ENCODE measurements at regions not wholly inside any gene's neighbourhood (a gene's known extent, or its start where the extent isn't known, plus 50 kb on each side); places are given as distances from the start of the nearest gene placed in this dataset.

- no peak for DNase-seq
These were observed 611.8 kb downstream of the BRD1 start for GRCh38 chr22:49215840-49216239.

DNA sequence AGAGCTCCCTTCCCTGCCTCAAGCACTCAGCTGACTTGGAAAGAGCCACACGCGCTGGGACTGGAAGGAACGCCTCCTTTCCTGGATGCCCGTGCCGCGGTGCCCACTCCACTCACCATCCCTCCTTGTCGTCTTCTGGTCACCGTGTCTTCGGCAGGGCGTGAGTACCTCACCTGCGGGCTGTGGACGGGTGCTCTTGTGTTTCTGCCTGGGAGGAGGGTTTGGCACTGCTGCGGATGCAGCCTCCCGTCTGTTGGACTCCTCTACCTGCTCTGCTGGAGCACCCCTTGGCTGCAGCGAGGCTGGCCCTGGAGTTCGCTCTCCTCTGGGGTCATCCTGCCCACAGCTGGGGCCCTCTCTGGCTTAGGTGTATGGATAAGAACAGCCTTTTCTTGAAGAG, 612.7 kb downstream of the BRD1 start:
- DNase-seq: no peak

DNA sequence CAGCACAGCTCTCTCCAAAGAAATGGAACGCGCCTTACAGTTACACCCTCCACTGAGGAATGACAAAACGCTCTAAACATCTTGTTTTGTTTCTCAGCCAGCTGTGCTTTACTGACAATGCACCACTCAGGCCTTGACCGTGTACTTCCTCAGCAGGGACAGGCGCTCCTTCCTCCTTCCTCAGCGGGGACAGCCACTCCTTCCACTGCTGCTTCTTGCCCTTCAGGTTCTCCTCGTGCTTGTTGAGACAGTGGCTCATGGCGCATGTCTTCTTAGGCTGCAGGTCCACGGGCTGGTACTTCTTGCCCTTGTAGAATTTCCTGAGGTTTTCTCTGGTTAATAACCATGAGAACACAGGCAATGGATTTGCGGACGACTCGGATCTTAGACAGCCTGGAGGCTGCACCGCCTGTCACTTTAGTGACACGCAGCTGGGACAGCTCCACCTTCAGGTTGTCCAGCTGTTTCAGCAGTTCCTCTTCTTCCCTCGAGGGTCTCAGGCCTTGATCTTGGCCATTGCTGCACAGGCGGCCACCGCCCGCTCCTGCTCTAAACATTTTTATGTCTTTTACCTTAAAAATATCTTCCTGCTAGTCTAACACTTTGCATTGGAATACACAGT, 613.8 kb downstream of the BRD1 start:
- DNase-seq: no peak

GRCh38 chr22:49212466-49212865, 615.2 kb downstream of the BRD1 start:
- DNase-seq: no peak

DNA sequence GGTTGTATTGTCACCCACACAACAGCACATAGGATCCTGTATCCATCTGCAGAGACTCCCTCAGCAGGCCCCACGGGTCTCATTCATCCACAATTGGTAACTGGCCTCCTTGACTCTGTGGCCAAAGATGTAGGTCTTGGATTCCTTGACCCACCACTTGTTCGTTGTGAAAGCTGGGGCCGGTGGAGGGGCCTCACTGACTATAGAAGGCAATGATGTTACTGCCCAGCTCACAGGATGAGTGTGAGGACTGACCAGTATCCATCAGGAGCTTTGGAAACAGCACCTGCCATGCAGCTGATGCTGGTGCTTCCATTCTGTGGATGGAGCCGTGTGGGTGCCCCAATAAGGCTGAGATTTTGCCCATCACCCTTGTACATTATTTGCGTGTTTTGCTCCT, 615.7 kb downstream of the BRD1 start:
- DNase-seq: no peak

DNA sequence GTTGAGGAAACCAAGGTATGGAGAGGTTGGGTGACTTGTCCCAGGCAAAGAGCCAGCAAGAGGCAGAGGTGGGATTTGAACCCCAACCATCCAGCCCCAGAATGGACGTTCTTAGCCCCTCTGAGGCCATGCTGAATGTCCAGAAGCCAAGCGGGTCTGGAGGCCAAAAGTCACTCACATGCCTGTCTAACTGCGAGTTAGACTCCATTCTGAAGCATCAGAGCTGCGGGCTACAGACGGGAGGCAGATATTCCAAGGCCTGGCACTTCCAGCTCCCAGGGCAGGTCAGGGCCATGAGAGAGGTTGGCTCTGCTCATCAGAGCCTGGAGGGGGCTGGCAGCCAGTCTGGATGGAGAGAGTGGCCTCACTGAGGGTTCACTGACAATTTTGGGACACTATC, 616.5 kb downstream of the BRD1 start:
- no peak for DNase-seq

DNA sequence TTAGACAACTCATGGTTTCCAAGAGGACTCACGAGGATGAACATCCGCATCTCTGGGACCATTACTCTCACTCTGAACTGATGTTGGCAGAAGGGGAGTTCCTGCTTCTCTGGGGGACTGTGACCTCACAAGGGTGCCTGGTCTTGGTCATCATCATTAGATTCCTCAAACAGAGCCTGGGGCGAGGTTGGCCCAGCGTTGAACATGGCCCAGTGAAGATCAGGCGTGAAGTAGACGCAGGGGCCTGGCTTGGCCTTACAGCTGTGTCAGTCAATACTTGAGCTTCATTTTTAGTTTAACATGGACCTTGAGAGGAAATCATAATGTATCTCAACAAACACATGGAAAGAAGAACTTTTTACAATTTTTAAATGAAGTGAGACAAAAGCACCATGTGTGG, 617.1 kb downstream of the BRD1 start:
- no peak for DNase-seq

DNA sequence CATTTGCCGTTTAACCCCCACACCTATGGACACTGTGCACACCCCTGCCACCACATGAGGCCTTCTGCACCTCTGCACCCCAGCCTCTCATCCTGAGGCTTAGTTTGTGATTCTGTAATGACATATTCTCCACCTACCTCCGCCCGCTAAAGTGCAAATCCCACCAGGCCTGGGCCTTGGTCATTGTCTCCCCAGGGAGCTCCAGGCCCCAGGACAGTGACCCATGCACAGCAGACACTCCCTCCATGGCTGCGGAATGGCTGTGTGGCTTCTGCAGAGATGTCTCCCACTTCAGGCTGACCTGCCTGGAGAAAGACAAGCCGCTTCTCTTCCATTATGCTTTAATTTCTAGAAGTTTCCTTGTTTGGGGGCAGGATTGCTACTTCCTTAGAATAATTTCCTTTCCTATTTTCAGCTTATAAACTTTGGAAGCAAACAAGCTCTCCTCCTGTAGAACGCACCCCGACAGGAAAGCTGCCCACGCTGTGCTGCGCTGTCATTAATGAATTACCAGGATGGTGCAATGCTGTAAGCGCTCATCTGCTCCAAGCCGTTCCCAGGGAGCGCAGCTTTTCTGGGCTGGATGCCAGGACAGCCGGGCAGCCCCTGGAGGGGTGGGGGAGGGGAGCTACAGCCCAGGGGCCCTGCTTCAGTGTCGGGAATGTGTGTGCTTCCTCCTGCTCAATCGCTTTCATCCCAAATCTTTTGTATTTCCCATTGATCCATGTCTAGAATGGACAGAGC, 618.0 kb downstream of the BRD1 start:
- no peak for DNase-seq

- DNase-seq: no peak
These were observed 618.9 kb downstream of the BRD1 start for GRCh38 chr22:49208768-49209252.

- DNase-seq: no peak
These were observed 619.7 kb downstream of the BRD1 start for GRCh38 chr22:49208004-49208402.

- no peak for DNase-seq
These were observed 620.4 kb downstream of the BRD1 start for GRCh38 chr22:49207008-49208003.

DNA sequence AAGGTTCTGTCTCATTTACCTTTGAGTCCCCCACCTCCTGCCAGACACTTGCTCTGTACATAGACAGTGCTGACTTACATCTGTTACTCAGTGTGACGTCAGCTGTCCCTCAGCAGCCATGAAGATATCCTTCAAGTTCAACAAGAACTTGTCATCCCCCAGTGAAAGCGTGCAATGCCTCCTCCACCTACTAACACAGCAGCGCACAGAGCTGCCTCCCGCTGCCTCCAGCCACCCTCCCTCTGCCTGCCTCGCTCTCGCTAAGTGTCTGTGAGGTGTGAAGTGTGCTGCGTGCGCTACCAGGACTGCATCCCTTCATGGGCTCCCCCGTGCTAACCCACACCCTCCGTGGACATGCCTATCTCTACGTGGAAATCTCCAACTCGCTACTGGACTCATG, 621.4 kb downstream of the BRD1 start:
- no peak for DNase-seq

GRCh38 chr22:49205483-49205800, 622.2 kb downstream of the BRD1 start:
- DNase-seq: no peak

DNA sequence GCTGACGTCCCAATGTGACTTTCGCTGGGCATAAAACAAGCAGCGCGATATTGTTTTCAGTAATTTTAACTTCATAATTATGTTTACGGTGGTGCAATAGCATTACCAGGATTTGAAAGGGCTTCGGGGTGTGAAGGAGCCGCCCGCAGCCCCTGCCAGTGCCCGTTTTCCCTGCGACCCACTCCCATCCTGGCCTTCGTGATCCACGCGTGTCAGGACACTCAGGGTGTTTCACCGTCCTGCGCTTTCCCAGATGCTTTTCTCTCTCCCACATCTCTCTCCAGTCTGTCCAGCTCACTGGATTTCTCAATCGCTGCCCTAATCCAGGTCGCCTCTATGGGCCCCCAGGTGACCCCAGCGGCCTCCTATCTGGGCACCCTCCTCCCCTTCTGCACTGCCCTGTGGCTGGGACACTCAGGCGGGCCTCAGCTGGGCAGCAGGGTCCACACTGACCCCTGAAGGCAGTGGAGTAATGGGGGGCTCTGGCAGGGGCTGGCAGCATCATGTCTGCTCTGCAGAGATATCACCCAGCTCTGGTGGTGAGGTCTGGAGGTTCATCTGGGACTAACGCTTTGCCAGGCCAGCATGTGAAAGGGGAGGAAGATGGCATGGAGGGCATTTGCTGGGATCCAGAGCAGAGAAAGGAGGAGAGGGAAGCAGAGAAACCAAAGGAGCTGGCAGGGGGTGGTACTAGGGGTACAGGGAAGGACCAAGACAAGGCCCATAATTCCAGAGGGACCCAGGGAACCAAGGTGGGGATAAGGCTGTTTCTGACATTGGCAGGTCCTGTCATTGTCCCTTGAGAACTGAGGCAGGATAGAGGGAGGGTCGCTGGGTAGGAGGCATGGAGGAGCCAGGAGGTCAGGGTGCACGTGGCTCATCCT, 622.8 kb downstream of the BRD1 start:
- no peak for DNase-seq

- no peak for DNase-seq
These were observed 623.6 kb downstream of the BRD1 start for GRCh38 chr22:49203859-49204598.

GRCh38 chr22:49203091-49203858, 624.4 kb downstream of the BRD1 start:
- DNase-seq: no peak

DNA sequence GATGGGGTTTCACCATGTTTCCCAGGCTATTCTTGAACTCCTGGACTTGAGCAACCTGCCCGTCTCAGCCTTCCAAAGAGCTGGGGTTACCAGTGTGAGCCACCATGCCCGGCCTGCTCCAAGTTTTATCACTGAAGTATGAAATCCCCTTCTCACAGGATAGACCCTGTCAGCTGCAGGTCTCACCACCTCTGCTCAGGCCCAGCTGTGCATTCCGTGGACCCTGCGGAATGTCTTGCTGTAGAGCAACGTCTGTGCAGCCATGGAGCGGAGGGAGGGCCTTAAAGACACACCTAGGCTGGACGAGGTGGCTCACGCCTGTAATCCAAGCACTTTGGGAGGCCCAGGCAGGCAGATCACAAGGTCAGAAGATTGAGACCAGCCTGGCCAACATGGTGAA, 625.4 kb downstream of the BRD1 start:
- DNase-seq: no peak

GRCh38 chr22:49201046-49201970, 626.4 kb downstream of the BRD1 start:
- DNase-seq: no peak

DNA sequence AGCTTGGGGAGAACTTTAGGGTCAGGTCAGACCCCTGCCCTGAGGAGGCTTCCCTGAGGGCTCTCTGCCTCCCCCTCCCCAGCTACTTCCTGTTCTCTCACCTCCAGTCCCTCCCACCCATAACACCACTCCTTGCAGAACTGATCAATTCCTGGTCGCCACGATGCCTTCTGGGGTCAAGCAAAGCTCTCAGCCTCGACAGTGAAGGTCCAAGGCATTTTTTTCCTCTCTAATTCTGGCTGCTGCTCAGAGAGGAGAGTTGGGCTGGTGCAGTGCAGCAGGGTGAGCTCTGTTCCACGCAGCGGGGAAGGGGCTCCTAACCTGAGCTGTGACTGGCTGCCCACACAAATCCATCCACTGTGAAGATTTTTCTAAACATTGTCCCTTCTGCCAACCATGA, 628.4 kb downstream of the BRD1 start:
- no peak for DNase-seq

DNA sequence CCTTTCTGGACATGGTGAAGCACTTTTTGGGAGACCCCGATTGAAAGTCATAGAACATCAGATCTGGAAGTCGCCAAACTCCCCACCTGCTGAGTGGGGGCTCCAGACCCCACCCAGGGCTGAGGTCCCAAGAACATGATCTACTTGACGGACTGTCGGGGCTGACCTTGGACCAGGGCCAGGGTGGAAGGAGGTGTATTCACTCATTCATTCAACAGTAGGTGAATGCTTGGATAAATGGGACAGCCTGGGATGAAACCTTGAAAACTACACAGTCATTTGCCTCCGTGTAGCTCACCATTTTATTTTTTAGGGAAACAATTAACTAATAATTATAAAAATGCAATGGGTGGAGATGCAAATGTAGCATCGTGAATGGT, 629.0 kb downstream of the BRD1 start:
- DNase-seq: no peak
